Psoas muscle (tissue), 7 donors: ENCODE measurements at regions not wholly inside any gene's neighbourhood (a gene's known extent, or its start where the extent isn't known, plus 50 kb on each side); places are given as distances from the start of the nearest gene placed in this dataset.

Experiments
- ATAC-seq, 4 donors: fragments of 200-7000 bp; cut with Tn5 transposase; one replicate each; pipeline ENCODE4 v1.9.1; 2020; ENCODE audit warnings: moderate library complexity in 3 of 4, mild to moderate bottlenecking in 2 of 4
- DNase-seq, 2 donors: peaks; one replicate each; pipeline ENCODE4 v3.0.0-alpha.2; 2020
- H3K27ac ChIP-seq: fragments of 200-600 bp; one replicate; pipeline ENCODE4 v1.8.0; 2022
- H3K27me3 ChIP-seq, 3 donors: fragments of 200-600 bp in 1 of 3; one replicate each; pipeline versions ENCODE4 v1.6.1 to v1.8.0; 2013 to 2022; ENCODE audit warnings: low read length in 2 of 3, mild to moderate bottlenecking in 2 of 3, moderate library complexity in 1 of 3; ENCODE audit not compliant: insufficient read depth in 3 of 3
- H3K36me3 ChIP-seq, 2 donors: fragments of 200-600 bp in 1 of 2; one replicate each; pipeline versions ENCODE4 v1.6.1 to v1.8.0; 2013 to 2022; ENCODE audit warnings: low read depth in 1 of 2, mild to moderate bottlenecking in 1 of 2, moderate library complexity in 1 of 2; ENCODE audit not compliant: insufficient read depth in 1 of 2
- H3K4me1 ChIP-seq: fragments of 200-600 bp; one replicate; pipeline ENCODE4 v1.8.0; 2022
- H3K4me3 ChIP-seq: fragments of 200-600 bp; one replicate; pipeline ENCODE4 v1.8.0; 2022; ENCODE audit warnings: mild to moderate bottlenecking
- H3K9me3 ChIP-seq: fragments of 200-600 bp; one replicate; pipeline ENCODE4 v1.8.0; 2022
- WGBS, 3 donors: extraction: QIAGEN DNeasy Blood & Tissue Kit; methylation state at CpG; one replicate each; pipeline versions ENCODE4 v1.1.6 to v1.1.7; 2013; 5-methylcytosine and 5-hydroxymethylcytosine counted together
- intact Hi-C, 2 donors: fragments of 100-400 bp; cut with DNase I; formaldehyde crosslinking; loops; one replicate each; pipeline versions ENCODE4 v1.11.0 to v1.14.2; 2022
- TF ChIP-seq, protein P1 (sequence below): fragments of 200-600 bp; IDR thresholded peaks from one replicate; pipeline ENCODE4 v1.8.0; 2022; ENCODE audit warnings: antibody characterized with exemption
- donor health status: healthy with polysubstance abuse.
- donor health status: DM: no; HTN: no; CAD: no; lungs with moderate emphysema.
- donor health status: Bipolar disorder and iron deficiency.
- donor health status: healthy.
- donor health status: DM: yes; HTN: yes; CAD: no.
- donor health status: DM: no; HTN: no; CAD: no.
- donor health status: DM: yes; HTN: yes; CAD: no.

DNA sequence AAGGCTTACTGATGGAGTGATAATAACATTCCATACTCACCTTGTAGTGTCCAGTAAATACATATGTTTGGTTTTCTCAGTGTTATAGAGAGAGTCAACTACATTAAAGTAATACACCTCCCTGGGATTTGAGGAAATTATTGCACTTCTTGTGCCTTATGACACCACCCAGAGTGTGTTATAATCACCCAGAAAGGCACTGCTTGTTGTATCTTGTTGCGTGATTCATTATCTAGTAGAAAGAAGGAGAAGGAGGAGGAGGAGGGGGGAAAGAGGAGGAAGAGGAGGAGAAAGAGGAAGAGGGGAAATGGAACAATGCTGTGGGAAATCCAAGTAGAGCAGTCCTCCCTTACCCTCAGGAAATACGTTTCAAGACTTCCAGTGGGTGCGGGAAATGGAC is 661.8 kb upstream of the WWC1 start:
- intact Hi-C loops: no loop called here
- Histone ChIP-seq H3K27me3 (no peaks in the 10 kb centered on the region), H3K4me3 (no peak overlapping the region), H3K4me1 (no peaks in the 10 kb centered on the region), H3K36me3 (no peaks in the 10 kb centered on the region), H3K9me3 (peaks cover 6% of the 10 kb centered on the region), H3K27ac (no peak overlapping the region)
- ATAC-seq (no peak), DNase-seq (no peak)
- TF ChIP-seq, protein P1, sequence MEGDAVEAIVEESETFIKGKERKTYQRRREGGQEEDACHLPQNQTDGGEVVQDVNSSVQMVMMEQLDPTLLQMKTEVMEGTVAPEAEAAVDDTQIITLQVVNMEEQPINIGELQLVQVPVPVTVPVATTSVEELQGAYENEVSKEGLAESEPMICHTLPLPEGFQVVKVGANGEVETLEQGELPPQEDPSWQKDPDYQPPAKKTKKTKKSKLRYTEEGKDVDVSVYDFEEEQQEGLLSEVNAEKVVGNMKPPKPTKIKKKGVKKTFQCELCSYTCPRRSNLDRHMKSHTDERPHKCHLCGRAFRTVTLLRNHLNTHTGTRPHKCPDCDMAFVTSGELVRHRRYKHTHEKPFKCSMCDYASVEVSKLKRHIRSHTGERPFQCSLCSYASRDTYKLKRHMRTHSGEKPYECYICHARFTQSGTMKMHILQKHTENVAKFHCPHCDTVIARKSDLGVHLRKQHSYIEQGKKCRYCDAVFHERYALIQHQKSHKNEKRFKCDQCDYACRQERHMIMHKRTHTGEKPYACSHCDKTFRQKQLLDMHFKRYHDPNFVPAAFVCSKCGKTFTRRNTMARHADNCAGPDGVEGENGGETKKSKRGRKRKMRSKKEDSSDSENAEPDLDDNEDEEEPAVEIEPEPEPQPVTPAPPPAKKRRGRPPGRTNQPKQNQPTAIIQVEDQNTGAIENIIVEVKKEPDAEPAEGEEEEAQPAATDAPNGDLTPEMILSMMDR: no peak
- WGBS, 3 donors: 75 to 85% (median 84%) methylated on average over 3 of the region's 3 CpGs

DNA sequence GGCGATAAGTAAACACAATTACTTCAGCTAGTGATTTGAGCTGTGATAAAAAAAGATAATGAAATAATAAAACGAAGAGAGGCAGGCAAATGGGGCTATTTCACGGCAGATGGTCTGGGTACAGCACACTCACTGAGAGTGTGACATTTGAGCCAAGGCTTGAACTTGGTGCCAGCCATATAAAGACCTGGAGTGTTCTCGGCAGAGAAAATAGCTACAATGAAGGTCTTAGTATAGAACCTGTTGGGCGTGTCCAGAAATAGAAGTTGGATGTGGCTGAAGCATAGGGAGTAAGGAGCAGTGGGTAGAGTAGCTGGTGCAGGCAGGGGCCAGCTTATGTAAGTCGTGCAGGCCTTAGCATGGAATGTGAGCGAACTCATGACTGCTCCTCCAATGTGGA is 660.3 kb upstream of the WWC1 start:
- Histone ChIP-seq H3K27ac (no peak overlapping the region), H3K4me3 (no peak overlapping the region), H3K36me3 (no peaks in the 10 kb centered on the region), H3K27me3 (no peaks in the 10 kb centered on the region), H3K4me1 (no peaks in the 10 kb centered on the region), H3K9me3 (no peaks in the 10 kb centered on the region)
- WGBS, 3 donors: 79 to 81% (median 80%) methylated on average over 7 of the region's 7 CpGs
- DNase-seq (no peak), ATAC-seq (no peak)
- intact Hi-C loops: no loop called here
- TF ChIP-seq, protein P1: no peak

DNA sequence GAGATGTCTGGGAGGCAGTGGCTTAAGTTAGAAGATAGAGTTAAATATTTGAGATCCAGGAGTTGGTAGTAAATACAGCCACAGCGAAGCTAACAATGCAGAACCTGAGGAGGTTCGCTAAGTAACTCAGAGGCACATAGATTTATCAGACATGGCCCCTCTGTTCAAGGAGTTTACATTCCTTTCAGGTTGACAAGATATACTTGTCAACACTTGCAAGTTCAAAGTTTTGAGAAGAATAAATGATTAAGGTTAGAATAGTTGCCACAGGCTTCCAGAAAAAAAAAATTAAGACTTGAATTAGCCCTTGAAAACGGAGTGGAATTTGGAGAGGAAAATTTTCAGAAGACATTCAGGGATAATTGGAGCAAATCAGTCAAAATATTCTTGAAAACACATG is 658.3 kb upstream of the WWC1 start:
- Histone ChIP-seq H3K4me3 (no peak overlapping the region), H3K4me1 (no peaks in the 10 kb centered on the region), H3K9me3 (no peaks in the 10 kb centered on the region), H3K27ac (no peak overlapping the region), H3K27me3 (no peaks in the 10 kb centered on the region), H3K36me3 (no peaks in the 10 kb centered on the region)
- intact Hi-C loops: no loop called here
- 62 to 76% (median 68%) methylated on average over 3 of the region's 3 CpGs for WGBS, 3 donors
- ATAC-seq: no peak
- DNase-seq: no peak
- TF ChIP-seq, protein P1: no peak

DNA sequence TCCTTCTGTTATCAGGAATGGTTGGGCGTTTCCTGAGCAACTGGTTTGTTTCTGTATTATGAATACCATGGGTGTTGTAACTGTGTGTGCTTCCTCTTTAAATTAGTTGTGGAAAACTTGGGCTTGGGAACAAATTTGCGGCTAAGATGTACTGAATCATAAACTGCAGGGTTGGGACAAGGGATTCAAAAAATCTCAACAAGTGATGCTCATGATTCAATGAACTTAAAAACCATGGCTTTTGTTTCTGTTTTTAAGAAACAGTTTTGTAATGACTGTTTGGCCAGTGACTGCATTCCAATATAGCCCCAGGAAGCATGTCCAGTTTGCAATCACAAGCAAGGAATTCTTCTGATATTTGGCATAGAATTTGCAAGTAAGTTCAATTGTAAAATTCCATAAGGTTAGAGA is 657.5 kb upstream of the WWC1 start:
- H3K27me3 ChIP-seq: no peaks in the 10 kb centered on the region
- no peak overlapping the region for H3K4me3 ChIP-seq
- H3K27ac ChIP-seq: no peak overlapping the region
- intact Hi-C loops: no loop called here
- DNase-seq: no peak
- TF ChIP-seq, protein P1: no peak
- H3K4me1 ChIP-seq: no peaks in the 10 kb centered on the region
- no peaks in the 10 kb centered on the region for H3K9me3 ChIP-seq
- no peak for ATAC-seq
- H3K36me3 ChIP-seq: no peaks in the 10 kb centered on the region
- WGBS, 3 donors: 44 to 50% (median 50%) methylated on average over 2 of the region's 2 CpGs

DNA sequence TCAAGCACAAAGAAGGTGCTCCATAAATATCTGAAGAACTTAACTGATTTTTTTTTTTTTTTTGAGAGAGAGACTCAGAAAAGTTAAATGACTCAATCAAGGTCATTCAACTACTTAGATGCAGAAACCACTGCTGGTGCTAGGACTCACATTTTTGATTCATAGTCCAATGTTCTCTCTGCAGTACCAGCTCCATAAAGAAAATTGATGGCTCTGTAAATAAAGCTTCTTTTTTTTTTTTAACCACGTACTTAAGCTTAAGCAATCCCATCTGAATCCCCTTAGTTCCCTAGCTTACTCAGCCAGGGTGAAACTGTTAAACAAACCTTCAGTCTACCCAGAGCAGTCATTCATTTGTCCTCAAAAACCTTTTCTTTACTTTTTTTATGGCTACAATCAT is 657.0 kb upstream of the WWC1 start:
- H3K27me3 ChIP-seq: no peaks in the 10 kb centered on the region
- H3K27ac ChIP-seq: no peak overlapping the region
- TF ChIP-seq, protein P1: no peak
- H3K9me3 ChIP-seq: no peaks in the 10 kb centered on the region
- intact Hi-C loops: no loop called here
- ATAC-seq (no peak), DNase-seq (no peak)
- WGBS, 3 donors: 13 to 23% (median 21%) methylated on average over 1 of the region's 1 CpG
- no peaks in the 10 kb centered on the region for H3K36me3 ChIP-seq
- H3K4me3 ChIP-seq: no peak overlapping the region
- H3K4me1 ChIP-seq: no peaks in the 10 kb centered on the region
